DND-41 (cell line): ENCODE measurements at regions not wholly inside any gene's neighbourhood (a gene's known extent, or its start where the extent isn't known, plus 50 kb on each side); places are given as distances from the start of the nearest gene placed in this dataset.

Source experiments
- CTCF ChIP-seq: IDR thresholded peaks from 2 replicates; pipeline ENCODE4 v1.5.1; 2012; ENCODE audit warnings: borderline replicate concordance, low read length, moderate library complexity, mild to moderate bottlenecking; ENCODE audit not compliant: poor library complexity, severe bottlenecking; ENCODE audit errors: extremely low read depth
- EZH2 ChIP-seq: IDR thresholded peaks from 3 replicates; pipeline ENCODE4 v1.6.1; 2012; ENCODE audit warnings: borderline replicate concordance, low read depth, mild to moderate bottlenecking, moderate library complexity, low read length, inconsistent platforms; ENCODE audit not compliant: severe bottlenecking

DNA sequence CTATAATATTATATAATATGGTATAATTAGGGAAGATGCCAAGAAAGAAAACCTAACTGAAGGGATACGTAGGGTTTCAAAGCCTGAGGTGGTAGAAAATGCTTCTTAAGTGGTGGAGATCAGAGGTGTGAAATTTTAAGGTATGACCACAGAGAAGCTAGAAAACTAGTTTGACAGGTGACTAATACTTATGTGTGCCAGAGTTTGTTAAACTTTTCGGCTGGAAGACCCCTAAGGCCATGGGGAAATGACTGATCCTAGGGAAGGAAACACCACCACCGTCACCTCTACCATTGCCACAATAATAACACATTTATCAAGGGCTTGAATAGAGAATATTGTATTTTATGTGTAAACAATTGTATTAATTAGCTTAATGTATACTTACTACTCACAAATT is 261.4 kb upstream of the GBE1 start:
- no peak for TF ChIP-seq CTCF
- TF ChIP-seq EZH2, result no peak
